ENCODE measurements at regions not wholly inside any gene's neighbourhood (a gene's known extent, or its start where the extent isn't known, plus 50 kb on each side); places are given as distances from the start of the nearest gene placed in this dataset.

DNA sequence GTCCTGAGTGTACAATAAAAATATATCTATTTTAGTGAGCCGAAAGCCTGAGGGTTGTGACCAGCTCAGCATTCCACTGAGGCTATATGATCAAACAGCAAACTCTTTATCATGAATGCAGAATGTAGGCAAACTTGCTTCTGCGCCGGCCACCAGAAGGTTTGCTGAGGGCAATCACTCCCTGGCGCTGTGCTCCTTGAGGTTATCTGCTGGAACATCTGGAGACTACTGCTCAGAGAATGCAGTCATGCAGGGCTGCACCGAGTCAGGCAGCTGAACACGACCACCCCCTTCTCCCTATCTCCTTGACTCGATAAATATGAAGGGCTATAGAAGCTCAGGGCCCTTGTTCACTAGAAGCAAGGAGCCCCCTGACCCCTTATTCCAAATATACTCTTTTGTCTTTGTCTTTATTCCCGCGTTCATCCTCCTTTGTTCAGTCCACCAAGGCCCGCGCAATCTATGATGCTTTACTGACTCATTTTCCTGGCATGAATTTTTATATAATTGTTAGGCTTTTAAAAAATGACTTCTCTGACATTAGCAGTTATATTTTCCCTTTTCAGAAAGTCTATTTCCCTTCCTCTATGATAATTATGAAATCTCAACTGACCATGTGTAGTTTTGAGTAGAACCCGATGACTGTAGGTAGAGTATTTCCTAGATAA is 1089.3 kb downstream of the SLC16A7 start:
- Histone ChIP-seq H3K27me3 (no peaks in the 10 kb centered on the region), H3K36me3 (no peaks in the 10 kb centered on the region), H3K4me1 (no peaks in the 10 kb centered on the region), H3K27ac (no peak overlapping the region), H3K9me3 (peaks cover 0 to 12% (median 0%) of the 10 kb centered on the region in 4 donors), H3K4me3 (no peak overlapping the region)
- TF ChIP-seq, protein P1, sequence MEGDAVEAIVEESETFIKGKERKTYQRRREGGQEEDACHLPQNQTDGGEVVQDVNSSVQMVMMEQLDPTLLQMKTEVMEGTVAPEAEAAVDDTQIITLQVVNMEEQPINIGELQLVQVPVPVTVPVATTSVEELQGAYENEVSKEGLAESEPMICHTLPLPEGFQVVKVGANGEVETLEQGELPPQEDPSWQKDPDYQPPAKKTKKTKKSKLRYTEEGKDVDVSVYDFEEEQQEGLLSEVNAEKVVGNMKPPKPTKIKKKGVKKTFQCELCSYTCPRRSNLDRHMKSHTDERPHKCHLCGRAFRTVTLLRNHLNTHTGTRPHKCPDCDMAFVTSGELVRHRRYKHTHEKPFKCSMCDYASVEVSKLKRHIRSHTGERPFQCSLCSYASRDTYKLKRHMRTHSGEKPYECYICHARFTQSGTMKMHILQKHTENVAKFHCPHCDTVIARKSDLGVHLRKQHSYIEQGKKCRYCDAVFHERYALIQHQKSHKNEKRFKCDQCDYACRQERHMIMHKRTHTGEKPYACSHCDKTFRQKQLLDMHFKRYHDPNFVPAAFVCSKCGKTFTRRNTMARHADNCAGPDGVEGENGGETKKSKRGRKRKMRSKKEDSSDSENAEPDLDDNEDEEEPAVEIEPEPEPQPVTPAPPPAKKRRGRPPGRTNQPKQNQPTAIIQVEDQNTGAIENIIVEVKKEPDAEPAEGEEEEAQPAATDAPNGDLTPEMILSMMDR (IDR thresholded peaks at IDR 0.05) = no peak
- no peak for TF ChIP-seq POLR2A (IDR thresholded peaks at IDR 0.05)
- TF ChIP-seq EP300 (IDR thresholded peaks at IDR 0.05) = no peak
- 79 to 81% methylated on average over 12 of the region's 12 CpGs for whole genome bisulfite sequencing, 2 donors
- no peak for DNase-seq (ENCODE audit: low spot score in 2 of 2)

DNA sequence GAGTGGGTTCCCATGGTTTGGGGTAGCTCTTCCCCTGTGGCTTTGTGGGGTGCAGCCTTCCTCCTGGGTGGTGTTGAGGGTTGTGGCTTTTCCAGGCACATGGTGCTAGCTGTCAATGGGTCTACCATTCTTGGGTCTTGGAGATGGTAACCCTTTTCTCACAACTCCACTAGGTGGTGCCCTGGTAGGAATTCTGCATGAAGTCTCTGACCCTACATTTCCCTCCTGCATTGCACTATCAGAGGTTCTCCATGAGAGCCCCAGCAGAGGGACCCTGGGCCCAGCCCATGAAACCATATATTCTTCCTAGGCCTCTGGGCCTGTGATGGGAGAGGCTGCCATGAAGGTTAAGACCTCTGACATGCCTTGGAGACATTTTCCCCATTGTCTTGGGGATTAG is 1093.3 kb downstream of the SLC16A7 start:
- Histone ChIP-seq H3K9me3 (peaks cover 0 to 12% (median 0%) of the 10 kb centered on the region in 4 donors), H3K27ac (no peak overlapping the region), H3K27me3 (no peaks in the 10 kb centered on the region), H3K4me1 (no peaks in the 10 kb centered on the region), H3K4me3 (no peak overlapping the region), H3K36me3 (no peaks in the 10 kb centered on the region)
- DNase-seq (ENCODE audit: low spot score in 2 of 2) = no peak
- no peak for TF ChIP-seq POLR2A (IDR thresholded peaks at IDR 0.05)
- TF ChIP-seq, protein P1 (IDR thresholded peaks at IDR 0.05) = no peak
- no peak for TF ChIP-seq EP300 (IDR thresholded peaks at IDR 0.05)

DNA sequence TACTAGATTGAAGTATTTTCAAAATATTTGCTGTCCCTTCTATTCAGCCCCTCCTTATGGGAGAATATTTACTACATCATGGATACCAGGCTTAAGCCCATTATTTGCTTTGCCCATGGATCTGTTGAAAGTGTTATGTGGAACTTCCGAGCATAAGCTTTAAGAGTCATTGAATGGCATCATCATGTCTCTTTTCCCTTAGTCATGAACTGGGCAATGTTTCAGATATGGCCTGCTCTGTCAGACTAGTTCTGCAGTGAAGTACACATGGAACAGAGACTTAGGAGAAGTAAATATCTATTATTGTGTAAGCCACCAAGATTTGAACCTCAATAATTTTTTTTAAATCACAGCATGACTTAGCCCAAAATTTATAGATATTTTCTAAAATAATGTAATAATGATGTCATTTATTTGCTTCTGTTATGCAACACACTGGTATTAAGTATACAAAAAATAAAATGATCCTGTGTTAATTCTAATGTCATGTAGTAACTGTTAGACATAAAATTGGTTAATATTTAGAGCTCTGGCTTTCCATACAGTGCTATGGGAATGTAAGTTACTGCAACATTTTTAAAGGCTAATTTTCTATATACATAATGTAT is 1097.3 kb downstream of the SLC16A7 start:
- H3K36me3 ChIP-seq = no peaks in the 10 kb centered on the region
- no peak overlapping the region for H3K4me3 ChIP-seq
- H3K27me3 ChIP-seq = no peaks in the 10 kb centered on the region
- TF ChIP-seq POLR2A (IDR thresholded peaks at IDR 0.05) (no peak), EP300 (IDR thresholded peaks at IDR 0.05) (no peak)
- TF ChIP-seq, protein P1 (IDR thresholded peaks at IDR 0.05) = no peak
- no peaks in the 10 kb centered on the region for H3K4me1 ChIP-seq
- H3K9me3 ChIP-seq = peaks cover 0 to 12% (median 0%) of the 10 kb centered on the region in 4 donors
- H3K27ac ChIP-seq = no peak overlapping the region
- WGBS, 2 donors = 84 to 93% methylated on average over 1 of the region's 1 CpG
- DNase-seq (ENCODE audit: low spot score in 2 of 2) = no peak

DNA sequence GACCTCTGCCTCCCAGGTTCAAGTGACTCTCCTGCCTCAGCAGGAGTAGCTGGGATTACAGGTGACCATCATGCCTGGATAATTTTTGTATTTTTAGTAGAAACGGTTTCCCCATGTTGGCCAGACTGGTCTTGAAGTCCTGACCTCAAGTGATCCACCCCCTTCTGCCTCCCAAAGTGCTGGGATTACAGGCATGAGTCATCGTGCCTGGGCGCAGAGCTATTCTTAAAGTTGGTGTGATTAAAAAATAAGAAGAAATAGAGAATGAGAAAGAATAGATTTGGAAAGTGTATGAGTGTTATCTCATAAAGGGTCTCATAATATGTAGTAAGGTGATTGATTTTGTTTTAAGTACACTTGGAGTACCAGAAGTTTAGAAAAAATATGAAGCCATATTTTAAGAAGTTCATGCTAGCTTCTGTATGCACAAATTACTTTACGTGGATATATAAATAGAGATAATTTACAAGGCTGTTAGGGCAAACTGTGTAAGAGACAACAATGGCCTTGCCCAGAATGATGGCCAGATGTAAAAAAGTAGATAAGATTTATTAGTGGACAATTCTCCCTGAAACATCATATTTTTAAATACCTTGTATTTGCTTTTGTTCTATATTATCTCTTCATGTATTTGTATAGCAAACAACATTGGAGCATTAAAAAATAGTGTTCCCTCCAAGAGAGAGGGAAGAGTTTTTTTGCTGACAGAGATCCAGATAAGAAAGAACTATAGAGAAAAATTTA is 1108.5 kb downstream of the SLC16A7 start:
- Histone ChIP-seq H3K4me3 (no peak overlapping the region), H3K36me3 (no peaks in the 10 kb centered on the region), H3K9me3 (peaks cover 0 to 8% (median 0%) of the 10 kb centered on the region in 4 donors), H3K4me1 (no peaks in the 10 kb centered on the region), H3K27ac (no peak overlapping the region), H3K27me3 (no peaks in the 10 kb centered on the region)
- no peak for TF ChIP-seq EP300 (IDR thresholded peaks at IDR 0.05)
- TF ChIP-seq, protein P1 (IDR thresholded peaks at IDR 0.05) = no peak
- TF ChIP-seq POLR2A (IDR thresholded peaks at IDR 0.05) = no peak
- 77 to 89% methylated on average over 4 of the region's 4 CpGs for WGBS, 2 donors
- DNase-seq (ENCODE audit: low spot score in 2 of 2) = no peak

DNA sequence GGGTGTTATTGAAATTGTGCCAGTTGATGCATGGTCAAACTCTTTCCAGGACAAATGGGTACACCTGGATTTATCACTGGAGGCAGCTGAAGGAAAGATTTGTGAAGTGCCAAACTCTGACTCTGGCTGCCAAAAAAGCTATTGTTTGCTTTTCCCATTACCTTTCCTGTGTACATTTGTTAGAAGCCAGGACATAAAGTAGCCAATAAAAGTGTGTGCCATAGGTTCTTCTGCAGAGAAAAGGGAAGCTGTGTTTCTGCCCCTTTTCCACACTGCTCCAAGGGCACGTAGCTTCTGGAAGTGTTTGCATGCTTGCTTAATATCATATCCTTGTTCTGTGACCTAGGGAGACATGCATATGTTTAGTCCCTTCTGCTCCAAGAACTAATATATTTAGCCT is 1114.4 kb downstream of the SLC16A7 start:
- DNase-seq (ENCODE audit: low spot score in 2 of 2) = no peak
- Histone ChIP-seq H3K4me1 (no peaks in the 10 kb centered on the region), H3K9me3 (peaks cover 0 to 8% (median 0%) of the 10 kb centered on the region in 4 donors), H3K27me3 (no peaks in the 10 kb centered on the region), H3K36me3 (no peaks in the 10 kb centered on the region), H3K4me3 (no peak overlapping the region), H3K27ac (no peak overlapping the region)
- TF ChIP-seq POLR2A (IDR thresholded peaks at IDR 0.05) (no peak), EP300 (IDR thresholded peaks at IDR 0.05) (no peak)
- TF ChIP-seq, protein P1 (IDR thresholded peaks at IDR 0.05) = no peak
- 33 to 38% methylated on average over 1 of the region's 1 CpG for WGBS, 2 donors
